ENCODE measurements at regions not wholly inside any gene's neighbourhood (a gene's known extent, or its start where the extent isn't known, plus 50 kb on each side); places are given as distances from the start of the nearest gene placed in this dataset.

- TF ChIP-seq POLR2A (IDR thresholded peaks at IDR 0.05; ENCODE audit: low read length) (no peak), GATA1 (IDR thresholded peaks at IDR 0.05; ENCODE audit: low read depth, low read length) (no peak)
Measured at GRCh38 chr4:22911285-22911684, 218.5 kb downstream of the GBA3 start.

Data from erythroblast (primary cell).